MM.1S (cell line): ENCODE measurements at regions not wholly inside any gene's neighbourhood (a gene's known extent, or its start where the extent isn't known, plus 50 kb on each side); places are given as distances from the start of the nearest gene placed in this dataset.

Experiments used
- EZH2 ChIP-seq: fragments of 300-600 bp; sonication (generic); optimal IDR thresholded peaks from 2 replicates; pipeline ENCODE3; 2017; ENCODE audit warnings: low read depth, mild to moderate bottlenecking, antibody characterized with exemption, low read length, mixed read lengths
- TF ChIP-seq, protein P1 (sequence below): fragments of 300-600 bp; sonication (generic); IDR thresholded peaks from 2 replicates; pipeline ENCODE4 v1.5.1; 2016; ENCODE audit warnings: antibody characterized with exemption, low read length, mixed read lengths

DNA sequence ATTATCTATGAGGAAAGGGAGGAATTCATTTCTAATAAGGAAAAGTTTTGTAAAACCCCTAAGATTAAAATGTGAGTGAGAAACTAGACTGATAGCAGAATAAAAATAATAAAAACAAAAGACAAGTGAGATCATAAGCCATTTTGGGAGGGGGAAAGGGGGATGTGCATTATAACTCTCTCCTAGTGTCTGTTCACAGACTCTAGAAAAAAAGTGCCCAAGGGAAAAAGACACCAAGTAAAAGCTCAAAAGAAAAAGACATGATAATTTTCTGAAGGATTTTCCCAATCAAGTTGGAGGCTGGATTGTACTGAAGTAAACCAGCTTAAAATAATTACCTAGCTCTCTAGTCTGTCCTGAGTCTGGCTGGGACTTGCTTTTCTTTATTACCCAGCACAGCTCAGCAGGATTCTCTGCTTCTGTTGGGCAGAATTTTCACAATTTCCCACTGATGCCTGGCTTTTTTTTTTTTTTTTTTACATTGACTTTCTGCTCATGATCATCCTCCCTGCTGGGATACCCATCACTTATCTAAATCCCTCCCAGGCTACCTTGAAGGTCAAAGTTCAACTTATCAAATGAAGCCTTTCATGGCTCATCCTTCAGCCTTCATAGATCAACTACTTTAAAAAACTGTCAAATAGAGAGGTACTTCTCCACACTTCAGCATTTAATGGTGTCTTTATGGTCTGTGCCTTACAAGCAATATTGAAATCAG lies 124.2 kb upstream of the KCNJ16 start:
- TF ChIP-seq, protein P1, sequence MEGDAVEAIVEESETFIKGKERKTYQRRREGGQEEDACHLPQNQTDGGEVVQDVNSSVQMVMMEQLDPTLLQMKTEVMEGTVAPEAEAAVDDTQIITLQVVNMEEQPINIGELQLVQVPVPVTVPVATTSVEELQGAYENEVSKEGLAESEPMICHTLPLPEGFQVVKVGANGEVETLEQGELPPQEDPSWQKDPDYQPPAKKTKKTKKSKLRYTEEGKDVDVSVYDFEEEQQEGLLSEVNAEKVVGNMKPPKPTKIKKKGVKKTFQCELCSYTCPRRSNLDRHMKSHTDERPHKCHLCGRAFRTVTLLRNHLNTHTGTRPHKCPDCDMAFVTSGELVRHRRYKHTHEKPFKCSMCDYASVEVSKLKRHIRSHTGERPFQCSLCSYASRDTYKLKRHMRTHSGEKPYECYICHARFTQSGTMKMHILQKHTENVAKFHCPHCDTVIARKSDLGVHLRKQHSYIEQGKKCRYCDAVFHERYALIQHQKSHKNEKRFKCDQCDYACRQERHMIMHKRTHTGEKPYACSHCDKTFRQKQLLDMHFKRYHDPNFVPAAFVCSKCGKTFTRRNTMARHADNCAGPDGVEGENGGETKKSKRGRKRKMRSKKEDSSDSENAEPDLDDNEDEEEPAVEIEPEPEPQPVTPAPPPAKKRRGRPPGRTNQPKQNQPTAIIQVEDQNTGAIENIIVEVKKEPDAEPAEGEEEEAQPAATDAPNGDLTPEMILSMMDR, result no peak
- TF ChIP-seq EZH2, result no peak
